Suprapubic skin (tissue), 4 donors: ENCODE measurements at regions not wholly inside any gene's neighbourhood (a gene's known extent, or its start where the extent isn't known, plus 50 kb on each side); places are given as distances from the start of the nearest gene placed in this dataset.

Experiments used
- CTCF ChIP-seq, 2 donors: fragments of 200-600 bp in 1 of 2; fragments of 450-650 bp in 1 of 2; sonication (generic) in 1 of 2; IDR thresholded peaks; one replicate each; pipeline ENCODE4 v1.5.1; 2016 to 2019; ENCODE audit warnings: antibody characterized with exemption in 2 of 2, mild to moderate bottlenecking in 1 of 2, moderate library complexity in 1 of 2
- EP300 ChIP-seq: sonication (generic); formaldehyde crosslinking; IDR thresholded peaks from one replicate; pipeline ENCODE4 v1.6.1; 2017; ENCODE audit warnings: antibody characterized with exemption
- POLR2A ChIP-seq, 2 donors: fragments of 450-650 bp; IDR thresholded peaks; one replicate each; pipeline ENCODE4 v1.6.1; 2017; ENCODE audit warnings: antibody characterized with exemption in 2 of 2, mild to moderate bottlenecking in 2 of 2, moderate library complexity in 2 of 2
- POLR2AphosphoS5 ChIP-seq, 3 donors: sonication (generic); formaldehyde crosslinking; IDR thresholded peaks; one replicate each; pipeline ENCODE4 v1.6.1; 2017; ENCODE audit warnings: antibody characterized with exemption in 3 of 3

- TF ChIP-seq POLR2AphosphoS5 (IDR thresholded peaks at IDR 0.05) (no peak), CTCF (IDR thresholded peaks at IDR 0.05) (no peak), EP300 (no peak), POLR2A (IDR thresholded peaks at IDR 0.05) (no peak)
These were observed 161.6 kb upstream of the RAB4A start for GRCh38 chr1:229109320-229109761.
